GM19397 (cell line): ENCODE measurements at regions not wholly inside any gene's neighbourhood (a gene's known extent, or its start where the extent isn't known, plus 50 kb on each side); places are given as distances from the start of the nearest gene placed in this dataset.
"Not testable (repeated sequence)": the region's sequence is repeated elsewhere in the genome, so short reads cannot be mapped to it uniquely, and the experiment has no call there.

Experiments
- ATAC-seq: cut with Tn5 transposase; IDR thresholded peaks from one replicate; pipeline ENCODE4 v1.9.1; 2021; ENCODE audit warnings: mild to moderate bottlenecking, moderate library complexity; ENCODE audit not compliant: unreplicated experiment

- no peak for ATAC-seq
Measured at GRCh38 chr10:28137907-28138880, 139.3 kb upstream of the ODAD2 start.

GRCh38 chr10:28135258-28135657 is 136.4 kb upstream of the ODAD2 start:
- no peak for ATAC-seq

GRCh38 chr10:28130267-28130666 is 131.4 kb upstream of the ODAD2 start:
- no peak for ATAC-seq

GRCh38 chr10:28127881-28128280 is 129.0 kb upstream of the ODAD2 start:
- no peak for ATAC-seq

- no peak for ATAC-seq
Measured at GRCh38 chr10:28125701-28126100, 126.8 kb upstream of the ODAD2 start.

GRCh38 chr10:28120795-28121194 is 121.9 kb upstream of the ODAD2 start:
- no peak for ATAC-seq

GRCh38 chr10:28120043-28120749 is 121.3 kb upstream of the ODAD2 start:
- ATAC-seq: no peak

GRCh38 chr10:28118985-28119628 is 120.2 kb upstream of the ODAD2 start:
- no peak for ATAC-seq

- ATAC-seq: no peak
Measured at GRCh38 chr10:28113202-28113601, 114.3 kb upstream of the ODAD2 start.

- ATAC-seq: no peak
Measured at GRCh38 chr10:28111712-28112111, 112.8 kb upstream of the ODAD2 start.

- no peak for ATAC-seq
Measured at GRCh38 chr10:28105561-28105960, 106.7 kb upstream of the ODAD2 start.

GRCh38 chr10:28097633-28098032 is 98.8 kb upstream of the ODAD2 start:
- ATAC-seq: no peak

GRCh38 chr10:28095791-28096378 is 97.0 kb upstream of the ODAD2 start:
- no peak for ATAC-seq

- ATAC-seq: no peak
Measured at GRCh38 chr10:28094121-28094520, 95.2 kb upstream of the ODAD2 start.

- no peak for ATAC-seq
Measured at GRCh38 chr10:28091913-28092312, 93.0 kb upstream of the ODAD2 start.

GRCh38 chr10:28090506-28090905 is 91.6 kb upstream of the ODAD2 start:
- ATAC-seq: no peak

GRCh38 chr10:28089467-28089866 is 90.6 kb upstream of the ODAD2 start:
- ATAC-seq: no peak

GRCh38 chr10:28087661-28088351 is 88.9 kb upstream of the ODAD2 start:
- ATAC-seq: no peak

GRCh38 chr10:28085760-28086159 is 86.9 kb upstream of the ODAD2 start:
- ATAC-seq: not testable (repeated sequence)

GRCh38 chr10:28082885-28083284 is 84.0 kb upstream of the ODAD2 start:
- ATAC-seq: no peak

GRCh38 chr10:28082316-28082715 is 83.4 kb upstream of the ODAD2 start:
- ATAC-seq: no peak
